Liver (tissue), 8 donors: ENCODE measurements at regions not wholly inside any gene's neighbourhood (a gene's known extent, or its start where the extent isn't known, plus 50 kb on each side); places are given as distances from the start of the nearest gene placed in this dataset.

Experiments used
- DNase-seq: peaks from one replicate; pipeline ENCODE4 v3.0.0-alpha.2; 2017; ENCODE audit warnings: low spot score
- H3K27ac ChIP-seq, 2 donors: one replicate each; pipeline ENCODE4 v1.7.0; 2013; ENCODE audit warnings: inconsistent platforms in 2 of 2, low read length in 2 of 2, control low read depth in 1 of 2, low read depth in 1 of 2, mild to moderate bottlenecking in 1 of 2
- H3K27me3 ChIP-seq, 4 donors: one replicate each; pipeline versions ENCODE4 v1.6.1 to v1.7.0; 2013; ENCODE audit warnings: low read length in 3 of 4, inconsistent platforms in 1 of 4, mild to moderate bottlenecking in 1 of 4, moderate library complexity in 1 of 4; ENCODE audit not compliant: control insufficient read depth in 4 of 4, insufficient read depth in 4 of 4
- H3K36me3 ChIP-seq, 4 donors: one replicate each; pipeline versions ENCODE4 v1.6.1 to v1.7.0; 2013; ENCODE audit warnings: low read length in 3 of 4, mild to moderate bottlenecking in 3 of 4, low read depth in 1 of 4, moderate library complexity in 1 of 4; ENCODE audit not compliant: control insufficient read depth in 4 of 4, insufficient read depth in 3 of 4
- H3K4me1 ChIP-seq, 4 donors: one replicate each; pipeline versions ENCODE4 v1.6.1 to v1.7.0; 2013; ENCODE audit warnings: low read length in 3 of 4, mild to moderate bottlenecking in 3 of 4, moderate library complexity in 1 of 4; ENCODE audit not compliant: control insufficient read depth in 4 of 4, insufficient read depth in 4 of 4
- H3K4me3 ChIP-seq, 3 donors: one replicate each; pipeline versions ENCODE4 v1.6.1 to v1.7.0; 2013; ENCODE audit warnings: low read length in 3 of 3, control low read depth in 1 of 3, low read depth in 1 of 3, mild to moderate bottlenecking in 1 of 3
- H3K9ac ChIP-seq, 2 donors: one replicate each; pipeline ENCODE4 v1.7.0; 2013; ENCODE audit warnings: low read length in 2 of 2, mild to moderate bottlenecking in 2 of 2, moderate library complexity in 2 of 2, control low read depth in 1 of 2, low read depth in 1 of 2
- H3K9me3 ChIP-seq, 4 donors: one replicate each; pipeline versions ENCODE4 v1.6.1 to v1.7.0; 2013; ENCODE audit warnings: low read length in 3 of 4; ENCODE audit not compliant: control insufficient read depth in 4 of 4
- CTCF ChIP-seq: fragments of 150-350 bp; IDR thresholded peaks from 2 replicates; pipeline ENCODE4 v1.5.1; 2017; ENCODE audit warnings: improper control_type of control experiment, low read depth, low read length; ENCODE audit not compliant: missing input control
- EGR1 ChIP-seq, 2 donors: IDR thresholded peaks; 2 replicates each; pipeline ENCODE4 v1.6.1; 2016 to 2018; ENCODE audit warnings: antibody characterized with exemption in 2 of 2, low read depth in 2 of 2
- FOXA1 ChIP-seq: IDR thresholded peaks from 2 replicates; pipeline ENCODE4 v1.6.1; 2016; ENCODE audit warnings: antibody characterized with exemption
- FOXA2 ChIP-seq: IDR thresholded peaks from 2 replicates; pipeline ENCODE4 v1.6.1; 2016; ENCODE audit warnings: antibody characterized with exemption
- GABPA ChIP-seq, 2 donors: IDR thresholded peaks in 1 of 2; conservative IDR thresholded peaks in 1 of 2; 2 replicates each; pipeline ENCODE4 v1.6.1; 2016; ENCODE audit warnings: antibody characterized with exemption in 2 of 2, mild to moderate bottlenecking in 1 of 2, moderate library complexity in 1 of 2
- HNF4A ChIP-seq, 2 donors: conservative IDR thresholded peaks; 2 replicates each; pipeline ENCODE4 v1.6.1; 2016; ENCODE audit warnings: antibody characterized with exemption in 2 of 2, mild to moderate bottlenecking in 2 of 2
- HNF4G ChIP-seq: IDR thresholded peaks from 2 replicates; pipeline ENCODE4 v1.6.1; 2016; ENCODE audit warnings: antibody characterized with exemption
- JUND ChIP-seq, 2 donors: IDR thresholded peaks; 2 replicates each; pipeline ENCODE4 v1.6.1; 2016; ENCODE audit warnings: antibody characterized with exemption in 2 of 2
- NR2F2 ChIP-seq: IDR thresholded peaks from 2 replicates; pipeline ENCODE4 v1.6.1; 2016; ENCODE audit warnings: antibody characterized with exemption
- RAD21 ChIP-seq, 2 donors: IDR thresholded peaks; 2 replicates each; pipeline ENCODE4 v1.6.1; 2016; ENCODE audit warnings: antibody characterized with exemption in 2 of 2, mild to moderate bottlenecking in 2 of 2
- RXRA ChIP-seq, 2 donors: IDR thresholded peaks; 2 replicates each; pipeline ENCODE4 v1.6.1; 2017 to 2018; ENCODE audit warnings: antibody characterized with exemption in 2 of 2, mild to moderate bottlenecking in 1 of 2
- SP1 ChIP-seq: IDR thresholded peaks from 2 replicates; pipeline ENCODE4 v1.6.1; 2018; ENCODE audit warnings: antibody characterized with exemption, mild to moderate bottlenecking
- TAF1 ChIP-seq: conservative IDR thresholded peaks from 2 replicates; pipeline ENCODE4 v1.6.1; 2016; ENCODE audit warnings: antibody characterized with exemption, mild to moderate bottlenecking
- YY1 ChIP-seq: IDR thresholded peaks from 2 replicates; pipeline ENCODE4 v1.6.1; 2016; ENCODE audit warnings: antibody characterized with exemption, mild to moderate bottlenecking
- ZBTB33 ChIP-seq: IDR thresholded peaks from 2 replicates; pipeline ENCODE4 v1.6.1; 2016; ENCODE audit warnings: antibody characterized with exemption
- WGBS: extraction: QIAGEN DNeasy Blood & Tissue Kit; methylation state at CpG from one replicate; pipeline ENCODE4 v1.1.7; 2013; 5-methylcytosine and 5-hydroxymethylcytosine counted together
- TF ChIP-seq, protein P1 (sequence below): IDR thresholded peaks from 2 replicates; pipeline ENCODE4 v1.6.1; 2016; ENCODE audit warnings: antibody characterized with exemption
- TF ChIP-seq, protein P2 (sequence below): IDR thresholded peaks from 2 replicates; pipeline ENCODE4 v1.6.1; 2016; ENCODE audit warnings: antibody characterized with exemption
- TF ChIP-seq, protein P3 (sequence below): IDR thresholded peaks from 2 replicates; pipeline ENCODE4 v1.6.1; 2016; ENCODE audit warnings: antibody characterized with exemption, mild to moderate bottlenecking
- donor health status: healthy.
- donor health status: healthy.
- donor health status: healthy.
- donor health status: healthy.
- donor health status: healthy.

GRCh38 chr2:4356109-4356508 is 652.7 kb downstream of the DCDC2C start:
- 75% methylated on average over 3 of the region's 3 CpGs for WGBS
- no peaks in the 10 kb centered on the region for H3K27me3 ChIP-seq
- TF ChIP-seq, protein P1, sequence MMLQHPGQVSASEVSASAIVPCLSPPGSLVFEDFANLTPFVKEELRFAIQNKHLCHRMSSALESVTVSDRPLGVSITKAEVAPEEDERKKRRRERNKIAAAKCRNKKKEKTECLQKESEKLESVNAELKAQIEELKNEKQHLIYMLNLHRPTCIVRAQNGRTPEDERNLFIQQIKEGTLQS, result no peak
- TF ChIP-seq CTCF, result no peak
- TF ChIP-seq, protein P2, sequence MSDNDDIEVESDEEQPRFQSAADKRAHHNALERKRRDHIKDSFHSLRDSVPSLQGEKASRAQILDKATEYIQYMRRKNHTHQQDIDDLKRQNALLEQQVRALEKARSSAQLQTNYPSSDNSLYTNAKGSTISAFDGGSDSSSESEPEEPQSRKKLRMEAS, result no peak
- no peak for TF ChIP-seq FOXA1
- TF ChIP-seq JUND (IDR thresholded peaks at IDR 0.05), result no peak
- no peak for TF ChIP-seq ZBTB33
- no peak for TF ChIP-seq FOXA2
- TF ChIP-seq, protein P3, sequence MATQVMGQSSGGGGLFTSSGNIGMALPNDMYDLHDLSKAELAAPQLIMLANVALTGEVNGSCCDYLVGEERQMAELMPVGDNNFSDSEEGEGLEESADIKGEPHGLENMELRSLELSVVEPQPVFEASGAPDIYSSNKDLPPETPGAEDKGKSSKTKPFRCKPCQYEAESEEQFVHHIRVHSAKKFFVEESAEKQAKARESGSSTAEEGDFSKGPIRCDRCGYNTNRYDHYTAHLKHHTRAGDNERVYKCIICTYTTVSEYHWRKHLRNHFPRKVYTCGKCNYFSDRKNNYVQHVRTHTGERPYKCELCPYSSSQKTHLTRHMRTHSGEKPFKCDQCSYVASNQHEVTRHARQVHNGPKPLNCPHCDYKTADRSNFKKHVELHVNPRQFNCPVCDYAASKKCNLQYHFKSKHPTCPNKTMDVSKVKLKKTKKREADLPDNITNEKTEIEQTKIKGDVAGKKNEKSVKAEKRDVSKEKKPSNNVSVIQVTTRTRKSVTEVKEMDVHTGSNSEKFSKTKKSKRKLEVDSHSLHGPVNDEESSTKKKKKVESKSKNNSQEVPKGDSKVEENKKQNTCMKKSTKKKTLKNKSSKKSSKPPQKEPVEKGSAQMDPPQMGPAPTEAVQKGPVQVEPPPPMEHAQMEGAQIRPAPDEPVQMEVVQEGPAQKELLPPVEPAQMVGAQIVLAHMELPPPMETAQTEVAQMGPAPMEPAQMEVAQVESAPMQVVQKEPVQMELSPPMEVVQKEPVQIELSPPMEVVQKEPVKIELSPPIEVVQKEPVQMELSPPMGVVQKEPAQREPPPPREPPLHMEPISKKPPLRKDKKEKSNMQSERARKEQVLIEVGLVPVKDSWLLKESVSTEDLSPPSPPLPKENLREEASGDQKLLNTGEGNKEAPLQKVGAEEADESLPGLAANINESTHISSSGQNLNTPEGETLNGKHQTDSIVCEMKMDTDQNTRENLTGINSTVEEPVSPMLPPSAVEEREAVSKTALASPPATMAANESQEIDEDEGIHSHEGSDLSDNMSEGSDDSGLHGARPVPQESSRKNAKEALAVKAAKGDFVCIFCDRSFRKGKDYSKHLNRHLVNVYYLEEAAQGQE, result no peak
- TF ChIP-seq YY1, result no peak
- TF ChIP-seq NR2F2, result no peak
- TF ChIP-seq HNF4A (conservative IDR thresholded peaks at IDR 0.05), result no peak
- no peak for TF ChIP-seq HNF4G
- no peak for TF ChIP-seq EGR1 (IDR thresholded peaks at IDR 0.05; ENCODE audit: low read depth in 2 of 2)
- TF ChIP-seq RAD21 (IDR thresholded peaks at IDR 0.05), result no peak
- TF ChIP-seq SP1, result no peak
- TF ChIP-seq TAF1, result no peak
- no peak for TF ChIP-seq RXRA (IDR thresholded peaks at IDR 0.05)
- no peak overlapping the region for H3K9ac ChIP-seq
- H3K36me3 ChIP-seq, result no peaks in the 10 kb centered on the region
- no peak overlapping the region for H3K27ac ChIP-seq
- DNase-seq, result no peak
- no peak overlapping the region for H3K4me3 ChIP-seq
- no peaks in the 10 kb centered on the region for H3K4me1 ChIP-seq
- H3K9me3 ChIP-seq, result no peaks in the 10 kb centered on the region

GRCh38 chr2:4356541-4356940 is 653.2 kb downstream of the DCDC2C start:
- Histone ChIP-seq H3K9ac (no peak overlapping the region), H3K4me1 (no peaks in the 10 kb centered on the region), H3K4me3 (no peak overlapping the region), H3K9me3 (no peaks in the 10 kb centered on the region), H3K36me3 (no peaks in the 10 kb centered on the region), H3K27me3 (no peaks in the 10 kb centered on the region), H3K27ac (no peak overlapping the region)
- 79% methylated on average over 1 of the region's 1 CpG for WGBS
- DNase-seq, result no peak
- TF ChIP-seq TAF1, result no peak
- TF ChIP-seq GABPA (IDR thresholded peaks at IDR 0.05 in 1 of 2, conservative IDR thresholded peaks at IDR 0.05 in 1 of 2), result no peak
- TF ChIP-seq, protein P3, result no peak
- TF ChIP-seq HNF4A (conservative IDR thresholded peaks at IDR 0.05), result no peak
- TF ChIP-seq FOXA1, result no peak
- no peak for TF ChIP-seq NR2F2
- TF ChIP-seq JUND (IDR thresholded peaks at IDR 0.05), result no peak
- TF ChIP-seq HNF4G, result no peak
- no peak for TF ChIP-seq RAD21 (IDR thresholded peaks at IDR 0.05)
- no peak for TF ChIP-seq EGR1 (IDR thresholded peaks at IDR 0.05; ENCODE audit: low read depth in 2 of 2)
- TF ChIP-seq, protein P2, result no peak
- no peak for TF ChIP-seq ZBTB33
- TF ChIP-seq RXRA (IDR thresholded peaks at IDR 0.05), result no peak
